ENCODE measurements at regions not wholly inside any gene's neighbourhood (a gene's known extent, or its start where the extent isn't known, plus 50 kb on each side); places are given as distances from the start of the nearest gene placed in this dataset.

- peak; percentile 33 for DNase-seq (ENCODE audit: low spot score)
Measured at GRCh38 chr2:228653884-228654283, 472.4 kb upstream of the SPHKAP start.

GRCh38 chr2:228652366-228652765, 470.9 kb upstream of the SPHKAP start:
- no peak for DNase-seq (ENCODE audit: low spot score)

- DNase-seq (ENCODE audit: low spot score), result no peak
Measured at GRCh38 chr2:228649876-228650275, 468.4 kb upstream of the SPHKAP start.

- no peak for DNase-seq (ENCODE audit: low spot score)
Measured at GRCh38 chr2:228649447-228649846, 468.0 kb upstream of the SPHKAP start.

GRCh38 chr2:228648541-228648940, 467.1 kb upstream of the SPHKAP start:
- DNase-seq (ENCODE audit: low spot score), result no peak

GRCh38 chr2:228646061-228646460, 464.6 kb upstream of the SPHKAP start:
- no peak for DNase-seq (ENCODE audit: low spot score)

- DNase-seq (ENCODE audit: low spot score), result no peak
Measured at GRCh38 chr2:228644199-228644598, 462.7 kb upstream of the SPHKAP start.

- no peak for DNase-seq (ENCODE audit: low spot score)
Measured at GRCh38 chr2:228642861-228643260, 461.4 kb upstream of the SPHKAP start.

GRCh38 chr2:228630786-228631185, 449.3 kb upstream of the SPHKAP start:
- no peak for DNase-seq (ENCODE audit: low spot score)

- no peak for DNase-seq (ENCODE audit: low spot score)
Measured at GRCh38 chr2:228629251-228629650, 447.8 kb upstream of the SPHKAP start.

GRCh38 chr2:228628682-228629081, 447.2 kb upstream of the SPHKAP start:
- no peak for DNase-seq (ENCODE audit: low spot score)

GRCh38 chr2:228627510-228627909, 446.0 kb upstream of the SPHKAP start:
- DNase-seq (ENCODE audit: low spot score), result no peak

GRCh38 chr2:228625481-228625880, 444.0 kb upstream of the SPHKAP start:
- no peak for DNase-seq (ENCODE audit: low spot score)

- no peak for DNase-seq (ENCODE audit: low spot score)
Measured at GRCh38 chr2:228624733-228625132, 443.2 kb upstream of the SPHKAP start.

GRCh38 chr2:228615496-228615895, 434.0 kb upstream of the SPHKAP start:
- no peak for DNase-seq (ENCODE audit: low spot score)

- no peak for DNase-seq (ENCODE audit: low spot score)
Measured at GRCh38 chr2:228614741-228615140, 433.3 kb upstream of the SPHKAP start.

- DNase-seq (ENCODE audit: low spot score), result no peak
Measured at GRCh38 chr2:228613133-228613850, 431.8 kb upstream of the SPHKAP start.

- DNase-seq (ENCODE audit: low spot score), result no peak
Measured at GRCh38 chr2:228611171-228611570, 429.7 kb upstream of the SPHKAP start.

- DNase-seq (ENCODE audit: low spot score), result no peak
Measured at GRCh38 chr2:228602288-228602687, 420.8 kb upstream of the SPHKAP start.

GRCh38 chr2:228600265-228600664, 418.8 kb upstream of the SPHKAP start:
- DNase-seq (ENCODE audit: low spot score), result no peak

GRCh38 chr2:228599781-228600180, 418.3 kb upstream of the SPHKAP start:
- DNase-seq (ENCODE audit: low spot score), result no peak

GRCh38 chr2:228599297-228599696, 417.8 kb upstream of the SPHKAP start:
- no peak for DNase-seq (ENCODE audit: low spot score)

- no peak for DNase-seq (ENCODE audit: low spot score)
Measured at GRCh38 chr2:228597032-228597431, 415.5 kb upstream of the SPHKAP start.

- DNase-seq (ENCODE audit: low spot score), result no peak
Measured at GRCh38 chr2:228594012-228594411, 412.5 kb upstream of the SPHKAP start.
